OCI-LY3 (cell line): ENCODE measurements at regions not wholly inside any gene's neighbourhood (a gene's known extent, or its start where the extent isn't known, plus 50 kb on each side); places are given as distances from the start of the nearest gene placed in this dataset.
A peak's percentile ranks its signal among the peaks of the same experiment; 100 is the strongest.
"Not testable (repeated sequence)": the region's sequence is repeated elsewhere in the genome, so short reads cannot be mapped to it uniquely, and the experiment has no call there.

ENCODE experiments used
- H2AFZ ChIP-seq: fragments of 200-600, 300-600 bp; shearing (Covaris generic); 2 replicates; pipeline ENCODE4 v1.6.0; 2014; ENCODE audit warnings: antibody characterized with exemption, low read depth, low read length
- H3K27ac ChIP-seq: fragments of 200-600, 300-600 bp; sonication (generic); 2 replicates; pipeline ENCODE4 v1.5.1; 2014; ENCODE audit warnings: mild to moderate bottlenecking, low read length, moderate library complexity, mixed read lengths
- H3K27me3 ChIP-seq: fragments of 200-600, 300-600 bp; sonication (generic); 2 replicates; pipeline ENCODE4 v1.6.1; 2014; ENCODE audit warnings: low read depth, low read length, mixed read lengths
- H3K36me3 ChIP-seq: fragments of 200-600, 300-600 bp; sonication (generic); replicated peaks from 2 replicates; pipeline ENCODE3; 2014; ENCODE audit warnings: low read depth, low read length, mixed read lengths
- H3K4me1 ChIP-seq: fragments of 300-600, 200-600 bp; sonication (generic); 2 replicates; pipeline ENCODE4 v1.6.1; 2014; ENCODE audit warnings: low read length, mixed read lengths
- H3K4me2 ChIP-seq: fragments of 200-600, 300-600 bp; sonication (generic); 2 replicates; pipeline ENCODE4 v1.6.1; 2014; ENCODE audit warnings: low read length, mixed read lengths
- H3K4me3 ChIP-seq: fragments of 300-600, 200-600 bp; sonication (generic); 2 replicates; pipeline ENCODE4 v1.5.1; 2014; ENCODE audit warnings: antibody characterized with exemption, mild to moderate bottlenecking, low read length, moderate library complexity
- H3K79me2 ChIP-seq: fragments of 300-600, 200-600 bp; shearing (Covaris generic); 2 replicates; pipeline ENCODE4 v1.6.1; 2014; ENCODE audit warnings: mild to moderate bottlenecking, low read length, mixed read lengths
- H3K9ac ChIP-seq: fragments of 300-600, 200-600 bp; shearing (Covaris generic); 2 replicates; pipeline ENCODE4 v1.6.0; 2014; ENCODE audit warnings: mild to moderate bottlenecking, low read length, moderate library complexity
- H3K9me3 ChIP-seq: fragments of 200-600, 300-600 bp; shearing (Covaris generic); 2 replicates; pipeline ENCODE4 v1.6.1; 2014; ENCODE audit warnings: low read length, mixed read lengths; ENCODE audit not compliant: insufficient read depth
- H4K20me1 ChIP-seq: fragments of 200-600, 300-600 bp; sonication (generic); 2 replicates; pipeline ENCODE4 v1.6.1; 2016; ENCODE audit warnings: low read length, mixed read lengths; ENCODE audit not compliant: insufficient read depth
- CTCF ChIP-seq: fragments of 200-600, 300-600 bp; sonication (generic); IDR thresholded peaks from 2 replicates; pipeline ENCODE4 v1.5.1; 2014; ENCODE audit warnings: antibody characterized with exemption, low read length, low read depth
- EZH2phosphoT487 ChIP-seq: fragments of 200-600 bp; shearing (Covaris generic); IDR thresholded peaks from 2 replicates; pipeline ENCODE4 v1.6.1; 2018; ENCODE audit warnings: antibody characterized with exemption, mixed run types, low read depth

GRCh38 chr13:27347211-27347772 is 76.7 kb downstream of the RASL11A start:
- Histone ChIP-seq H4K20me1 (no peaks in the 10 kb centered on the region), H3K27ac (no peak overlapping the region), H3K4me1 (peaks cover 40% of the 10 kb centered on the region), H3K36me3 (no peaks in the 10 kb centered on the region), H3K9me3 (no peaks in the 10 kb centered on the region), H3K4me2 (peak overlapping the region; percentile 89), H3K4me3 (peak overlapping the region; percentile 62), H3K79me2 (no peaks in the 10 kb centered on the region), H3K27me3 (peaks cover 23% of the 10 kb centered on the region), H2AFZ (peak overlapping the region; percentile 10; the same call in 1 of the 2 replicates), H3K9ac (no peak overlapping the region)
- TF ChIP-seq CTCF = no peak
- TF ChIP-seq EZH2phosphoT487 = no peak

GRCh38 chr13:27348461-27348860 is 76.0 kb upstream of the GTF3A start:
- Histone ChIP-seq H3K27ac (no peak overlapping the region), H3K9ac (no peak overlapping the region), H3K36me3 (no peaks in the 10 kb centered on the region), H3K27me3 (peaks cover 23% of the 10 kb centered on the region), H3K9me3 (no peaks in the 10 kb centered on the region), H3K4me3 (peak overlapping the region; percentile 62), H4K20me1 (no peaks in the 10 kb centered on the region), H2AFZ (no peak overlapping the region), H3K4me2 (peak overlapping the region; percentile 89), H3K4me1 (peaks cover 50% of the 10 kb centered on the region), H3K79me2 (no peaks in the 10 kb centered on the region)
- TF ChIP-seq CTCF = no peak
- no peak for TF ChIP-seq EZH2phosphoT487

- Histone ChIP-seq H3K9ac (no peak overlapping the region), H3K9me3 (no peaks in the 10 kb centered on the region), H2AFZ (no peak overlapping the region), H3K27me3 (peaks cover 18% of the 10 kb centered on the region), H3K79me2 (no peaks in the 10 kb centered on the region), H3K27ac (no peak overlapping the region), H4K20me1 (no peaks in the 10 kb centered on the region), H3K4me3 (no peak overlapping the region), H3K36me3 (no peaks in the 10 kb centered on the region), H3K4me1 (peaks cover 60% of the 10 kb centered on the region), H3K4me2 (peak overlapping the region; percentile 1; the same call in 1 of the 2 replicates)
- TF ChIP-seq EZH2phosphoT487 (no peak), CTCF (no peak)
Measured at GRCh38 chr13:27349458-27349857, 75.0 kb upstream of the GTF3A start.

- Histone ChIP-seq H3K4me1 (peaks cover 70% of the 10 kb centered on the region), H3K27me3 (peaks cover 13% of the 10 kb centered on the region)
- not testable (repeated sequence) for H3K4me3 ChIP-seq, H4K20me1 ChIP-seq, H3K79me2 ChIP-seq, H3K9ac ChIP-seq, H3K9me3 ChIP-seq, H3K4me2 ChIP-seq, H2AFZ ChIP-seq, H3K27ac ChIP-seq, H3K36me3 ChIP-seq
Measured at GRCh38 chr13:27350825-27351224, 73.6 kb upstream of the GTF3A start.

GRCh38 chr13:27352698-27353097 is 71.7 kb upstream of the GTF3A start:
- H3K9ac ChIP-seq = peak overlapping the region; percentile 38; the same call in 1 of the 2 replicates
- no peaks in the 10 kb centered on the region for H4K20me1 ChIP-seq
- H3K79me2 ChIP-seq = no peaks in the 10 kb centered on the region
- TF ChIP-seq EZH2phosphoT487 (no peak), CTCF (no peak)
- peak overlapping the region; percentile 72 for H3K4me3 ChIP-seq
- peak overlapping the region; percentile 89 for H3K4me2 ChIP-seq
- H3K4me1 ChIP-seq = peaks cover 62% of the 10 kb centered on the region
- H3K27me3 ChIP-seq = no peaks in the 10 kb centered on the region
- no peak overlapping the region for H2AFZ ChIP-seq
- no peaks in the 10 kb centered on the region for H3K9me3 ChIP-seq
- peak overlapping the region; percentile 88 for H3K27ac ChIP-seq
- no peaks in the 10 kb centered on the region for H3K36me3 ChIP-seq
